Osteocyte (in vitro differentiated cells): ENCODE measurements at regions not wholly inside any gene's neighbourhood (a gene's known extent, or its start where the extent isn't known, plus 50 kb on each side); places are given as distances from the start of the nearest gene placed in this dataset.

Experiments used
- DNase-seq: peaks from one replicate; pipeline ENCODE4 v3.0.0; 2021; ENCODE audit warnings: mixed read lengths; ENCODE audit not compliant: unreplicated experiment; ENCODE audit errors: extremely low spot score
- H3K27ac Mint-ChIP-seq: one replicate; pipeline ENCODE4 v1.8.0; 2021; ENCODE audit warnings: mild to moderate bottlenecking, mixed read lengths; ENCODE audit not compliant: unreplicated experiment
- H3K27me3 Mint-ChIP-seq: one replicate; pipeline ENCODE4 v1.8.0; 2021; ENCODE audit warnings: mixed read lengths; ENCODE audit not compliant: unreplicated experiment
- H3K36me3 Mint-ChIP-seq: one replicate; pipeline ENCODE4 v1.8.0; 2021; ENCODE audit warnings: mixed read lengths; ENCODE audit not compliant: unreplicated experiment
- H3K4me1 Mint-ChIP-seq: one replicate; pipeline ENCODE4 v1.8.0; 2021; ENCODE audit warnings: mixed read lengths; ENCODE audit not compliant: unreplicated experiment
- H3K4me3 Mint-ChIP-seq: one replicate; pipeline ENCODE4 v1.8.0; 2021; ENCODE audit warnings: mild to moderate bottlenecking, moderate library complexity, mixed read lengths; ENCODE audit not compliant: unreplicated experiment
- H3K9me3 Mint-ChIP-seq: one replicate; pipeline ENCODE4 v1.8.0; 2021; ENCODE audit warnings: mixed read lengths; ENCODE audit not compliant: unreplicated experiment
- CTCF ChIP-seq: fragments of 200-600 bp; sonication (generic); IDR thresholded peaks from 2 replicates; pipeline ENCODE4 v1.5.0; 2021; ENCODE audit warnings: antibody characterized with exemption, mild to moderate bottlenecking, moderate library complexity

GRCh38 chr19:31943778-31944177 lies 401.6 kb upstream of the ZNF507 start:
- Mint-ChIP-seq H3K36me3 (no peaks in the 10 kb centered on the region), H3K27me3 (no peaks in the 10 kb centered on the region), H3K27ac (no peak overlapping the region), H3K4me1 (no peaks in the 10 kb centered on the region), H3K9me3 (peaks cover 16% of the 10 kb centered on the region), H3K4me3 (no peak overlapping the region)
- DNase-seq, result no peak
- no peak for TF ChIP-seq CTCF

DNA sequence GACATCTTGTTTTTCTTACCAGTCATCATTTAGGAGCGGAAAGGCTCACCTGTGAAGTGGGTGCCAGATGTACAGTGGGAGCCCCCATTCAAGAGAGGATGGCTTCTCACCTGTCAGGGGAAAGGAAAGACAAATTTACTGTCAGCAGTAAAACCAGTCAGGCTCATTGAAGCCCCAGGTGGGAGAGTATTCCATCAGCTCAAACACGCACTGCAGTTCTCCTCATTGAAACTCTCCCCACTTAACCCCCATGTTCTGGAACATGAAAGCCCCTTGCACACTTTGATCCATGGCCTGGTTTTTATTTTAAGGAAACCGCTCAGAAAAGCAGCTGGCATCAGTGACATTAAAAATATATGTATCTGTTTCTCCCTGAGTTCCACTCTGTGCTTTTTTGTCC lies 401.1 kb upstream of the ZNF507 start:
- Mint-ChIP-seq H3K27me3 (no peaks in the 10 kb centered on the region), H3K4me1 (no peaks in the 10 kb centered on the region), H3K27ac (no peak overlapping the region), H3K36me3 (no peaks in the 10 kb centered on the region), H3K9me3 (peaks cover 16% of the 10 kb centered on the region), H3K4me3 (no peak overlapping the region)
- no peak for TF ChIP-seq CTCF
- DNase-seq, result no peak

DNA sequence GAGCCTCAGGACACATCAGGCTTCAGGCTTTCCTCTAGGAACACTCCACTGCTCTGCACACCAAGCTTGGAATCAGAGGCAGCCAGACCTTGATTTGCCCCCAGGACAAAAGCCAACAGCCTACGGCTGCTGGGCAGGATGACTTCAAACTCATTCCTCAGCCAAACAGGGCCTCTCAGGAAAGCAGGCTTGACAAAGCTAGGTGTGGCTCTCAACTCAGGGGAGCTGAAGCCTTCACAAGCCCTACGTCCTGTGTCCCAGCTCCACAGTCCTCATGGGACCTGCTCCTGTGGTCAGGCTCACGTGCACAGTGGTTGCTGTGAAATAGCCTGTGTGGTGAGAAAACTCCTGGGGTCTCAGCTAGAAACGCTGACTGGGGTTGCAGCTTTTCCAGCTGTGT lies 398.9 kb upstream of the ZNF507 start:
- no peak overlapping the region for H3K27ac Mint-ChIP-seq
- TF ChIP-seq CTCF, result no peak
- no peaks in the 10 kb centered on the region for H3K4me1 Mint-ChIP-seq
- DNase-seq, result peak; percentile 46
- H3K9me3 Mint-ChIP-seq, result peaks cover 19% of the 10 kb centered on the region
- no peak overlapping the region for H3K4me3 Mint-ChIP-seq
- H3K27me3 Mint-ChIP-seq, result no peaks in the 10 kb centered on the region
- no peaks in the 10 kb centered on the region for H3K36me3 Mint-ChIP-seq

GRCh38 chr19:31947436-31948115 lies 397.8 kb upstream of the ZNF507 start:
- Mint-ChIP-seq H3K27ac (no peak overlapping the region), H3K4me1 (no peaks in the 10 kb centered on the region), H3K4me3 (no peak overlapping the region), H3K27me3 (no peaks in the 10 kb centered on the region), H3K36me3 (no peaks in the 10 kb centered on the region), H3K9me3 (peaks cover 19% of the 10 kb centered on the region)
- peak; percentile 48 for DNase-seq
- TF ChIP-seq CTCF, result no peak

DNA sequence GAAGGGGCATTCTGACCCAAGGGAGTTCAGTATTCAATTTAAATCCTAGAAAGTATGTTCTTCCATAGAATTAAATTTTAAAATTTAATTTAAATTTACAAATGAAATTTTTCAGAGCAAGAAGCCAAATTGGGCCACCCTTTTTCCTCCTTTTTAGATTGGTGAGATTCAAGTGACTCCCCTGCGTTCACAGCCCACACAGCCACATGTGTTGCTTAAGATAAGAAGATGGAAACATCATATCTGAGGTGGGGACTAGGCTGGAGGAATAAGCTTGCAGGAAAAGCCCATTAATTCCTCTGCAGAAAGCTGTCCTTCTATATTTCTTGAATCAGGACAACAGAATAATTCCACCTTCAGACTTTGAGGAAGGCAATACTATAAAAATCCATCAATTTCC lies 392.7 kb upstream of the ZNF507 start:
- Mint-ChIP-seq H3K27ac (no peak overlapping the region), H3K4me3 (no peak overlapping the region), H3K4me1 (no peaks in the 10 kb centered on the region), H3K9me3 (peaks cover 37% of the 10 kb centered on the region), H3K27me3 (no peaks in the 10 kb centered on the region), H3K36me3 (no peaks in the 10 kb centered on the region)
- TF ChIP-seq CTCF, result no peak
- DNase-seq, result no peak
